Esophagus muscularis mucosa (tissue), 3 donors: ENCODE measurements at regions not wholly inside any gene's neighbourhood (a gene's known extent, or its start where the extent isn't known, plus 50 kb on each side); places are given as distances from the start of the nearest gene placed in this dataset.

Experiments used
- CTCF ChIP-seq, 3 experiments: fragments of 200-600 bp in 2 of 3; fragments of 450-650 bp in 1 of 3; sonication (generic) in 2 of 3; IDR thresholded peaks; one replicate each; pipeline ENCODE4 v1.5.1; 2017 to 2019; ENCODE audit warnings: antibody characterized with exemption in 3 of 3, mild to moderate bottlenecking in 2 of 3, moderate library complexity in 1 of 3
- POLR2A ChIP-seq: fragments of 450-650 bp; IDR thresholded peaks from one replicate; pipeline ENCODE4 v1.6.1; 2017; ENCODE audit warnings: antibody characterized with exemption, moderate library complexity, mild to moderate bottlenecking, low read depth
- POLR2AphosphoS5 ChIP-seq, 2 donors: sonication (generic); formaldehyde crosslinking; IDR thresholded peaks; one replicate each; pipeline ENCODE4 v1.6.1; 2017; ENCODE audit warnings: antibody characterized with exemption in 2 of 2

GRCh38 chr3:194941956-194942511 lies 256.4 kb downstream of the FAM43A start:
- TF ChIP-seq POLR2A (no peak), CTCF (IDR thresholded peaks at IDR 0.05) (no peak), POLR2AphosphoS5 (IDR thresholded peaks at IDR 0.05) (no peak)
